Esophagus muscularis mucosa (tissue), 4 donors: ENCODE measurements at regions not wholly inside any gene's neighbourhood (a gene's known extent, or its start where the extent isn't known, plus 50 kb on each side); places are given as distances from the start of the nearest gene placed in this dataset.
"Not testable (repeated sequence)": the region's sequence is repeated elsewhere in the genome, so short reads cannot be mapped to it uniquely, and the experiment has no call there.

ENCODE experiments used
- DNase-seq: peaks from one replicate; pipeline ENCODE4 v3.0.0-alpha.2; 2017; ENCODE audit errors: extremely low spot score
- H3K27ac ChIP-seq, 4 donors: fragments of 200-600 bp; sonication (generic); replicated peaks in 1 of 4; 1 replicate in 3 of 4; 2 replicates in 1 of 4; pipeline ENCODE4 v1.5.1; 2016 to 2019; ENCODE audit warnings: mild to moderate bottlenecking in 1 of 4
- H3K27me3 ChIP-seq, 4 donors: fragments of 200-600 bp; sonication (generic); one replicate each; pipeline versions ENCODE4 v1.5.1 to v1.6.0; 2016 to 2019
- H3K36me3 ChIP-seq, 4 donors: fragments of 200-600 bp; sonication (generic); one replicate each; pipeline ENCODE4 v1.5.1; 2016 to 2019
- H3K4me1 ChIP-seq, 4 donors: fragments of 200-600 bp; sonication (generic); one replicate each; pipeline ENCODE4 v1.5.1; 2016 to 2019
- H3K4me3 ChIP-seq, 4 donors: fragments of 200-600 bp; sonication (generic); 1 replicate in 2 of 4; 2 replicates in 2 of 4; pipeline ENCODE4 v1.5.1; 2016 to 2019; ENCODE audit warnings: mild to moderate bottlenecking in 4 of 4, moderate library complexity in 1 of 4
- H3K9me3 ChIP-seq, 4 donors: fragments of 200-600 bp; sonication (generic); 1 replicate in 3 of 4; 2 replicates in 1 of 4; pipeline ENCODE4 v1.5.1; 2016 to 2019
- EP300 ChIP-seq: sonication (generic); formaldehyde crosslinking; IDR thresholded peaks from one replicate; pipeline ENCODE4 v1.6.1; 2017; ENCODE audit warnings: antibody characterized with exemption
- POLR2A ChIP-seq: fragments of 450-650 bp; IDR thresholded peaks from one replicate; pipeline ENCODE4 v1.6.1; 2017; ENCODE audit warnings: antibody characterized with exemption, moderate library complexity, mild to moderate bottlenecking, low read depth
- POLR2AphosphoS5 ChIP-seq, 2 donors: sonication (generic); formaldehyde crosslinking; IDR thresholded peaks; one replicate each; pipeline ENCODE4 v1.6.1; 2017; ENCODE audit warnings: antibody characterized with exemption in 2 of 2
- WGBS: methylation state at CpG from one replicate; pipeline ENCODE4 v1.1.5; 2018; 5-methylcytosine and 5-hydroxymethylcytosine counted together
- intact Hi-C: fragments of 100-400 bp; cut with DNase I; formaldehyde crosslinking; loops from one replicate; pipeline ENCODE4 v1.15.1; 2023
- TF ChIP-seq, protein P1 (sequence below), 3 experiments: fragments of 200-600 bp in 2 of 3; fragments of 450-650 bp in 1 of 3; sonication (generic) in 2 of 3; IDR thresholded peaks; one replicate each; pipeline ENCODE4 v1.5.1; 2017 to 2019; ENCODE audit warnings: antibody characterized with exemption in 3 of 3, mild to moderate bottlenecking in 2 of 3, moderate library complexity in 1 of 3

DNA sequence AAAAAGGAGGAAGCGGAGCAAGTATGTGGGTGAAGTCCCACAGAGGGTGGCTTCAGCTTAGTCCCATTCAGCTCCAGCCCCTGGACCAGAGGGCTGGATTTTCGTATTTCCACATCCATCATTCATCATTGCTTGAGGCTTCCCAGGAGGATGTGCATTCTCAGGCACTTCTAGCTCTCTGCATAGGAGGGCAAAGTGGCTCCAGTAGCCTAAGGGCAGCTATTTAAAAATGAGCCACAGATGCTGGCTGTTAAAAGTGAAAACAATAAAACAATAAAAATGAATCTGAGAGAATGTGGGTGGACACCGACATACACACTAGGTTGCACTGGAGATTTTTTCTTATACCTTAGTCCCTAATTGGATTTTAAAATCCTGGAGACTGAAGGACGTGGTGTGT lies 629.2 kb upstream of the ZNF385D start:
- DNase-seq, result no peak
- no peaks in the 10 kb centered on the region for H3K27me3 ChIP-seq
- intact Hi-C loops, result no loop called here
- no peaks in the 10 kb centered on the region for H3K4me1 ChIP-seq
- WGBS, result 79% methylated on average over 4 of the region's 4 CpGs
- H3K4me3 ChIP-seq, result no peak overlapping the region
- TF ChIP-seq POLR2A, result no peak
- no peak for TF ChIP-seq POLR2AphosphoS5 (IDR thresholded peaks at IDR 0.05)
- TF ChIP-seq, protein P1, sequence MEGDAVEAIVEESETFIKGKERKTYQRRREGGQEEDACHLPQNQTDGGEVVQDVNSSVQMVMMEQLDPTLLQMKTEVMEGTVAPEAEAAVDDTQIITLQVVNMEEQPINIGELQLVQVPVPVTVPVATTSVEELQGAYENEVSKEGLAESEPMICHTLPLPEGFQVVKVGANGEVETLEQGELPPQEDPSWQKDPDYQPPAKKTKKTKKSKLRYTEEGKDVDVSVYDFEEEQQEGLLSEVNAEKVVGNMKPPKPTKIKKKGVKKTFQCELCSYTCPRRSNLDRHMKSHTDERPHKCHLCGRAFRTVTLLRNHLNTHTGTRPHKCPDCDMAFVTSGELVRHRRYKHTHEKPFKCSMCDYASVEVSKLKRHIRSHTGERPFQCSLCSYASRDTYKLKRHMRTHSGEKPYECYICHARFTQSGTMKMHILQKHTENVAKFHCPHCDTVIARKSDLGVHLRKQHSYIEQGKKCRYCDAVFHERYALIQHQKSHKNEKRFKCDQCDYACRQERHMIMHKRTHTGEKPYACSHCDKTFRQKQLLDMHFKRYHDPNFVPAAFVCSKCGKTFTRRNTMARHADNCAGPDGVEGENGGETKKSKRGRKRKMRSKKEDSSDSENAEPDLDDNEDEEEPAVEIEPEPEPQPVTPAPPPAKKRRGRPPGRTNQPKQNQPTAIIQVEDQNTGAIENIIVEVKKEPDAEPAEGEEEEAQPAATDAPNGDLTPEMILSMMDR (IDR thresholded peaks at IDR 0.05), result no peak
- no peak for TF ChIP-seq EP300
- no peaks in the 10 kb centered on the region for H3K36me3 ChIP-seq
- no peaks in the 10 kb centered on the region for H3K9me3 ChIP-seq
- H3K27ac ChIP-seq, result no peak overlapping the region

DNA sequence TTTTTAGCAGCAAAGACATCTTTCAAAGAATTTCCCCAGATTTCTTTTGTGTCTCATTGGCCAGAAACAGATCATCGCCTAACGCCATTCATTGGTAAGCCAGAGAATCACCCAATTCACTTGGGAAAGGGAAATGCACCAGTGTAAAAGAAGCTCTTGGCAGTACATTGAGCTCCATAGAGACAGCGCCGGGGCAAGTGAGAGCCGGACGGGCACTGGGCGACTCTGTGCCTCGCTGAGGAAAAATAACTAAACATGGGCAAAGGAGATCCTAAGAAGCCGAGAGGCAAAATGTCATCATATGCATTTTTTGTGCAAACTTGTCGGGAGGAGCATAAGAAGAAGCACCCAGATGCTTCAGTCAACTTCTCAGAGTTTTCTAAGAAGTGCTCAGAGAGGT lies 630.6 kb upstream of the ZNF385D start:
- intact Hi-C loops, H3K36me3 ChIP-seq, DNase-seq, H3K27me3 ChIP-seq, H3K27ac ChIP-seq, H3K4me3 ChIP-seq, H3K4me1 ChIP-seq, H3K9me3 ChIP-seq: not testable (repeated sequence)
- 81% methylated on average over 10 of the region's 10 CpGs for whole genome bisulfite sequencing

DNA sequence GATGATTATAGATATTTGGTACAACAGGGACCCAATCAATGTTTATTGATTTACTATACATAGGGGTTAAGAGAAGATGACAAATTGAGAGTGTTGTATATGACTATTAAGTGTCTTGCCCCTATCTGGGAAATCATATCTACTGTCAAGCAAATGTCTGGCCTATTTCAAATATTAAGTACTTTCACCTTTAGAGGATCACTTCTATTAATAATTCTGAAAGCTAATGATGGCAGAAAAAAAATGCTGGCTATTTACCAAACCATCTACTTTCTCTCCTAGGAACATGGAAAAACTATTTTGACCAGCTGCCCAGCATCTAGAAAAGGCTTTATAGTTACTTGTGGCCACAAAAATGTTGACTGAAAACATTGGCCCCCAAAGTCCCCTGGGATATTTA lies 632.3 kb upstream of the ZNF385D start:
- Histone ChIP-seq H3K4me3 (no peak overlapping the region), H3K27me3 (no peaks in the 10 kb centered on the region), H3K36me3 (no peaks in the 10 kb centered on the region), H3K9me3 (no peaks in the 10 kb centered on the region), H3K4me1 (no peaks in the 10 kb centered on the region), H3K27ac (no peak overlapping the region)
- intact Hi-C loops, result no loop called here
- DNase-seq, result no peak
- TF ChIP-seq POLR2AphosphoS5 (IDR thresholded peaks at IDR 0.05) (no peak), EP300 (no peak), POLR2A (no peak)
- TF ChIP-seq, protein P1 (IDR thresholded peaks at IDR 0.05), result no peak

DNA sequence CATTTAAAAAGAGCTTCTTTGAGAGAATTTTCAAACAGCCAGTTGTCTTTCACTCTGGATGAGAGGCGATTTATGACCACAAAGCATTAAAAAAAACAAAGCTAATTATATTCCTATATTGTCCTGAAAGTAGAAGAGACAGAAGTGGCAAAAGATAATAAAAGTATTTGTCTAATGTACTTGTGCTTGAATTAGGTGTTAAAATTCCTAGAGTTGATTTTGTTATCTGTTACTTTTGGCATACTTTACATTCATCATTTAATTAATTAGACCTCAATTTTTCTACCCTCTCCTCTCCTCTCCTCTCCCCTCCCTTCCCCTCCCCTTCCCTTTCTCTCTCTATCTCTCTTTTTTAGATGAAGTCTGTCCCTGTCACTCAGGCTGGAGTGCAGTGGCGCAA lies 635.1 kb upstream of the ZNF385D start:
- no peak overlapping the region for H3K4me3 ChIP-seq
- WGBS, result 91% methylated on average over 2 of the region's 2 CpGs
- no peak for DNase-seq
- TF ChIP-seq POLR2A (no peak), POLR2AphosphoS5 (IDR thresholded peaks at IDR 0.05) (no peak), EP300 (no peak)
- TF ChIP-seq, protein P1 (IDR thresholded peaks at IDR 0.05), result no peak
- H3K4me1 ChIP-seq, result no peaks in the 10 kb centered on the region
- no peak overlapping the region for H3K27ac ChIP-seq
- no peaks in the 10 kb centered on the region for H3K27me3 ChIP-seq
- intact Hi-C loops, result no loop called here
- H3K36me3 ChIP-seq, result no peaks in the 10 kb centered on the region
- no peaks in the 10 kb centered on the region for H3K9me3 ChIP-seq

DNA sequence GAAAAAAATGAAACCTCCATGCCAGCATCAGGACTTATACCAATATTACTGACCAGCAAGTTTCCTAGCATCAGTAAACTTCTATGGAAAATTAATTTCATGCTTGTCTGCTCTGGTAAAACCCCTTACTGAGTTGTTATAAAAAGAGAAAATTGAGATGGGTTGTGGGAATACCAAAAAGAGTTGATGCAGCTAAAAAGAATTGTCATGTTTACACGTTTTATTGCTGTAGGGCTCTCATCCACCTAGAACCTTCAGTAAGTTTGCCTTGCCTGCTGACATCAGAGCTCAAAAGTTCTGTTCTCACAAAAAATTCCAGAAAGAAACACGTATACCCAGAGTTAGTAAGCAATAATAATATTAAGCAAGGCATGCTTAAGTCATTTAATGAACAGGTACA lies 641.3 kb upstream of the ZNF385D start:
- Histone ChIP-seq H3K9me3 (no peaks in the 10 kb centered on the region), H3K27me3 (no peaks in the 10 kb centered on the region), H3K27ac (no peak overlapping the region), H3K36me3 (no peaks in the 10 kb centered on the region), H3K4me3 (no peak overlapping the region), H3K4me1 (no peaks in the 10 kb centered on the region)
- 27% methylated on average over 2 of the region's 2 CpGs for WGBS
- intact Hi-C loops, result no loop called here
- no peak for TF ChIP-seq EP300
- no peak for TF ChIP-seq POLR2AphosphoS5 (IDR thresholded peaks at IDR 0.05)
- TF ChIP-seq, protein P1 (IDR thresholded peaks at IDR 0.05), result no peak
- TF ChIP-seq POLR2A, result no peak
- no peak for DNase-seq
